NCI-H2227 treated with DMSO at 0.1 percent for 48 hours (cell line): ENCODE measurements at regions not wholly inside any gene's neighbourhood (a gene's known extent, or its start where the extent isn't known, plus 50 kb on each side); places are given as distances from the start of the nearest gene placed in this dataset.

ENCODE experiments used
- DNase-seq: peaks from one replicate; lab custom pipeline; 2025; lab: John Stamatoyannopoulos, UW

DNA sequence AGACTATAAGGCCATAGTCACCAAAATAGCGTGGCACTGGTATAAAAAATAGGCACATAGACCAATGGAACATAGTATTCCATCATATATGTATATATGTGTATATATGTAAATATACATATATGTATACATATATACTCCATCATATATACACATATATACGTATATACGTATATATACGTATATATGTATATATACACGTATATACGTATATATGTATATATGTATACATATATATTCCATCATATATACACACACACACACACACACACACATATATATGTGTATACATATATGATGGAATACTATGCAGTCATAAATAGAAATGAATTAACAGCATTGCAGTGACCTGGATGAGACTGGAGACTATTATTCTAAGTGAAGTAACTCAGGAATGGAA is 204.6 kb downstream of the LTN1 start:
- DNase-seq = no peak

DNA sequence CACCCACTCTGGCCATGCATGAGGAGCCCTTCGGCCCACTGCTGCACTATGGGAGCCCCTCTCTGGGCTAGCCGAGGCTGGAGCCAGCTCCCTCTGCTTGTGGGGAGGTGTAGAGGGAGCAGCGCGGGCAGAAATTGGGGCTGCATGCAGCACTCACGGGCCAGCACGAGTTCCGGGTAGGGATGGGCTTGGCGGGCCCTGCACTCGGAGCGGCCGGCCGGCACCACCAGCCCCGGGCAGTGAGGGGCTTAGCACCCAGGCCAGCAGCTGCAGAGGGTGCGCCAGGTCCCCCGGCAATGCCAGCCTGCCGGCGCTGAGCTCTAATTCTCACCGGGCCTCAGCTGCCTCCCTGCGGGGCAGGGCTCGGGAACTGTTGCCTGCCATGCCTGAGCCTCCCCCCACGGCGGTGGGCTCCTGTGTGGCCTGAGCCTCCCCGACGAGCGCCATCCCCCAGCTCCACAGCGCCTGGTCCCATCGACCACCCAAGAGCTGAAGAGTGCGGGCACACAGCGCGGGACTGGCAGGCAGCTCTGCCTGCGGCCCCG is 209.0 kb downstream of the LTN1 start:
- no peak for DNase-seq

DNA sequence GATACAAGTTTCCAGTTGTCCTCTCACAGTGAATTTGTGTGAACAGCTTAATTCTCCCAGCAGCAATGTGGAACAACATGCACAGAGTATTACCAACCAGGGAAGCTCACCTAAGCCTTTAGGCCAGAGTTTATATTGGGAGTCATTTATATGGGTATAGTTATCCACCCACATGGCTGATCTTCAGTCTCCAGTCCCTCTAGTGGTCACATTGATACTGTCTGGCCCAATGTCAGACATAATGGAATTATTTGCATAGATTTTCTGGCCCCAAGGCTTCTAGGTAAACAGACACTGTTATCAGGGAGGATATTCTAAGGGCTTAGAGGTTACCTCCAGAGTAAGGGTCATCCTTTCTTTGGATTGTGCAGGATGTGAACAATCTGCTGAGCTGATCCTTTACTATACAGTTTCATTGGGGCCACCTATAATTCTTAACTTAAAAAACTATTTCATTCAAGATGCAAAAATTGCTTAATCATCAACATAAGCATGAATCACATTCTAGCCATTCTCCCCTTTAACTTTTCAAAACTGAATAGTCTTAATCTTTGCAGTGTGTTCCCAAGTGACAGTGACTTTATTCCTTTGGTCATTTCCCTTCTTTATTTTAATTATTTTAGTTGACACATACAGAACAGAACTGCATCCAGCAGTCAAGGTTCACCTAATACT is 210.9 kb downstream of the LTN1 start:
- no peak for DNase-seq

DNA sequence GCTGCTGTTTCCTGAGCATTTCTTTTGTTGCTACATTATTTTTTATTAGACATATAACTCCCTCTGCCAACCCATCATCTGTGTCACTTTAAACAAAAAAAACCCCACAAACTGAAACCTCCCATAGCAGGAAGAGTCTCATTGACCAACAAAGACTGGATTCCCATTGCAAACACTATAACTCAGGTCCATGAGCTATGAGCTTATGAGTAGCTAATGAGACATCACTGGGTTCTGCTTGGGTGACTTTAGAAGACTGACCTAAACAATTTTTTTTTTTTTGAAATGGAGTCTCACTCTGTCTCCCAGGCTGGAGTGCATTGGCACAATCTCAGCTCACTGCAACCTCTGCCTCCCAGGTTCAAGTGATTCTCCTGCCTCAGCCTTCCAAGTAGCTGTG is 212.8 kb downstream of the LTN1 start:
- DNase-seq = no peak

DNA sequence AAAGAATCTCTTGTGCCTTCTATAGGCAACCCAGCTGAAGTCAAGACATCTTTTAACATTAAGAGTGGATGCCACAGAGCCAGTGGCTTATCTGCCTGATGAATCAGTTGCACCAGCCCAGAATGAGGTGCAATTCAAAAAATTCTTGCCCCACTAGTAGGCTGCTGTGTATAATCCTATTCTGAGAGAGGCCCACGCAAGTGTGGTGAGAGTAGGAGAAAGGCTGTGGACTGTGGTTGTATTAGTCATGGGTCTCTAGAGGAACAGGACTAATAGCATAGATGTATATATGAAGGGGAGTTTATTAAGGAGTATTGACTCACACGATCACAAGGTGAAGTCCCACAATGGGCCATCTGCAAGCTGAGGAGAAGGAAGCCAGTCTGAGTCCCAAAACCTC is 216.4 kb downstream of the LTN1 start:
- no peak for DNase-seq

DNA sequence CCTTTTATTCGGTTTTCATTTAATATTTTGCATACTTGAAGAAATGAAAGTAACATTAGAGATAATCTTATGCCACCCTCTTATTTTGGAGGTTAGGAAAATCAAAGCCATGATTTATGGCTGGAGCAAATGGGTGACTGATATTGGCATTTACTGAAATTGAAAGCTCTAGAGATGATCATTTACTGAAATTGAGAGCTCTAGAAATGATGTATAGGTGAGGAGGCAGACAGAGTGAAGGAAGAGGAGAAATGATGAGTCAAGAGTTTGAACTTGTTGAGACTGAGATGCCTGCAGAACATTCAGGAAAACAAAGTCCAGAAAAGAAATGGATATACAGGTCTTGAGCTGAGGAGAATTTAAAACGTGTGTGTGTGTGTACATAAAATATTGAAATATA is 217.6 kb downstream of the LTN1 start:
- DNase-seq = no peak

DNA sequence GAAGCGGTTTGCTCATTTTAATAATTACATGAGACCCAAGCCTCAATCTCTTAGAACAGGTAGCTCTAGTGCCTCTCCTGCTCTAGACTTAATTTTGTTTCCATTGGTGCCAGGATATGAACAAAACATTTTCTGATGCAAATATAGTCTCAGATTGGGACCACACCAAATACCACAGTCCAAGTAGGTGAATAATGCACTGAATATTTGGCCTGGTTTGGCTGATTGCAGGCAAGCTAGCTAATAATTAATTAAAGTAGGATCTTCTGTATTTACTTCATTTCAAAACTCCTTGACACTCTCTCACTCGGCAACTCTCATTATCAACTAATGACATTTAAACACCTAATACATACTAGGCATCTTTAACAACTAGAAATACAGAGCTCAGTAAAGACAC is 219.6 kb downstream of the LTN1 start:
- no peak for DNase-seq

DNA sequence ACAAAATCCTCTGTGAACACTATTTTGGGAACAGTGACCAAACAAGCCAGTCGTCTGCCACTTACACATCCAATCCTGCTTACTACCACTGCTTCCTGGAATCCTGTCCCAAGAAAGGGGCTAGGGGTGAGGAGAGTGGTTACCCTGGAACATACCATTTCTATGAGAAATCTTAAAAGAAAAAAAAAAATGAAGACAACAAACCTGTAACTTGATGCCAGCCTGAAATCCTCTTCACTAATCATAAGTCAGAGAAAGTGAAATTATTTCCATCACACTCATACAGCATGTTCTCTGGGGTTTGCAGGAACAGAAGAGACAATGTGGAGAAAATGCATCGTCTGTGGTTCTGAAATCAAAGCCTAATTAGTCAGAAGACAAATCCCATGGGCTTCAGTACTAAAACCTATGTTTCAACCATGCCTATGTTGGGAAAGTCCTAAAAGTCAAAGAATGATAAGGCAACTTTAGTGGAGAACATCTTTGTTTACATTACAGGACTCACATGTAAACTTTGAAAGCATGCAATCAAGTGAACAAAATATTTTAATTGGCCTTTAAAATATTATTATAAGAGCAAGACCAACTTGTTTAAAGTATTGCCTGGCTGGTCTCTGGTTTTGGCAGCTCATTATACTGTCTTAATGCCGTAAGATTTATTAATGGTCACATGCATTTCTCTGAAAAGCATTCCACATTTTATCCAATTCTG is 220.7 kb downstream of the LTN1 start:
- no peak for DNase-seq

DNA sequence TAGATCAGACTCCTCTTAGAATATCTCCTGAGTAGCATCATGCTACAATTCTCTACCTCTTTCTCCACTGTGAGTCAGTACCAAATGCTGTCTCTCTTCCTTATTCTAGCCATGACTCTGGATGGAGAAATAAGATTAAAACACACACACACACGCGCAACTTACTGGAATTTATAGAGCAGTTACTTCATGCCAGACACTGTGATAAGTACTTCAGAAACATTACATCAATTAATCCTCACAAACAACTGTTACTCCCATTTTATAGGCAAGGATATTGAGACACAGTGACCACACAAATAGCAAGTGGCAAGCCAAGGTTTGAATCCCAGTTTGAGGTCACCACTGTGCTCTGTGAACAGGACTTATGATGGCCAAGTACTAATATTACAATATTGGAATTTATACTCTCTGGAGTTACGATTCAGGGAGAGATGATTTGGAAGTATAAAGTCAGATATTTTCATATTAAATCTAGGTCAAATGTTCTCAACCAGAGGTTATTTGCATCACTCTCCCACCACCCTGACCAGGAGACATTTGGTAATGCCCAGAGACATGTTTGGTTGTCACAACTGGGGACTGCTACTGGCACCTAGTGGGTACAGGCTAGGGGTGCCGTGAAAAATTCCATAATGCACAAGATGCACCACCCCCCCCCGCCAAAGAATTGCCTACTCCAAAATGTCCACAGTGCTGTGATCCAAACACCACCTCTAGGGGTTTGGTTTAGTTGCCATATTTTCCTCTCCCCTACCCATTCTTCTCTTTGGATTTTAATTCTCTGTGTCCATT is 221.6 kb downstream of the LTN1 start:
- DNase-seq = no peak

DNA sequence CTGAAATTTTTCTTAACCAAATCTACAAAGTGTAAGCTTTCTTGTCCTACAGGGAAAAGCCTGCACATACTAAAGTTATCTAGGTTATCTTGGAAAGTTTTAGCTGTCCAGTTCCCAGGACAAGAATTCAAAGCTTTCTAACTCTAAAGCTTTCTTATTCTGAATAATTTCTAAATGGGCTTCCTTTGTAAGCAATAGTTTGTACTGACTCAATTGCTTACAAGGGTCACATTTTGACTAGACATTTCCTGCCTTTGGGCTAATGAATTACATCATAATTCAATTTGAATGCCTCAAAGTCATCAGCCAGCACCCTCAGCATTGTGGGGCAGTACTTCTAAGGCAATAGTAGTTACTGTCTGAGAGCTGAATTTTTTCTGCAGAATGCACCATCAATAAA is 223.0 kb downstream of the LTN1 start:
- no peak for DNase-seq

DNA sequence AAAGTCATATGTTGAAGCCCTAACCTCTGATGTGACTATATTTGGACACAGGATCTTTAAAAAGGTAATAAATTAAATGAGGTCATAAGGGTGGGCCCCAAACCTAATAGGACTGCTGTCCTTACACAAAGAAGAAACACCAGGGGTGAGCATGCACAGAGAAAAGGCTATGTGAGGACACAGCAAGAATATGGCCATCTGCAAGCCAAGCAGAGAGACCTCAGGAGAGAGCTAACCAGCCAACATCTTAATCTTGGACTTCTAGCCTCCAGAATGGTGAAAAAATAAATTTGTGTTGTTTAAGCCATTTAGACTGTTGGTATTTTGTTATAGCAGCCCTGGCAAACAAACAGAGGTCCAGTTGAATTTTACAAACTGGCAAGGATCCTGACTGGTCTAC is 223.9 kb downstream of the LTN1 start:
- no peak for DNase-seq

DNA sequence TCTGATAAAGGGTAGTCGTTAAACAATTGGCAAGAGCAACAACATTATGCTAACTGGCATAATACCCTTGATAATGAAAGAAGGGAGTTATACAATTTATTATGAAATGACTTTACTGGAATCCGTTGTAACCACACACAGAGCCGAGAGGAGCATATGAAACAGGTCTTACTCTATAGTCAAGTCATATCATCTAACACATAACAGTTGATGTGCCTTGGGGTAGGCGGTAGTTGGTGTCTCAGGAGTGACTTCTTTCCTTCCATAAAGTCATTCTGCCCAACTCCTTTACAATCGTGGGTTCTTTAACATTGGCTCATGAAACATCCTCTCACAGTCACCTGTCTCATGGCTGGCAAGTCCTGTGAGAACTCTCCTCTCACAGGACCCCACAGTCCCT is 225.2 kb downstream of the LTN1 start:
- DNase-seq = no peak

DNA sequence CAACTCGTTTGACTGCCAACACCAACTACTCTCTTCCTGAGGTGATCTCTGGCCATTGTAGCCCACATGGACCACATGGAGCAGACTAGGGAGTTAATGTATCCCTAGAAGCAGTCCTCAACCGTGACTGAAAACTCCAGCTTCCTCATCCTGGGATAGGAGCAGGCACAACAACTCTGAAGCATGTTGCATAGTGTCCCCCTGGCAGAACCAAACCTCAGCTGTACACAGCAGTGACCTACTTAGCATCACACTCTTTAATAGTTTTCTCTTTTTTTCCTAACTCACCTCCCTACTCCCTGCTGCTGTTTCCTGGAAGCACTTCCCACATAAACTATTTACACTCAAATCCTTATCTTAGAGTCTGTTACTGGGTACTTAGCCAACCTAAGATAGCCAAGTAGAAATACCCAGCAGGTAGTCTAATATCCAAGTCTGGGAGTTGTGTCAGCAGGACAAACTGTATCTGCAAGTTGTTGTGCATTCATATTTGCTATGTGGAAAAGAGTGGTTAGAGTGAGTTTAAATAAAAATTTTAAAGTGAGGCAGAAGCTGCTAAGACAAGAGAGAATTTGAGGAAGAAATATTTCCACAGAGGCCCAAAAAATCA is 228.8 kb downstream of the LTN1 start:
- DNase-seq = no peak

DNA sequence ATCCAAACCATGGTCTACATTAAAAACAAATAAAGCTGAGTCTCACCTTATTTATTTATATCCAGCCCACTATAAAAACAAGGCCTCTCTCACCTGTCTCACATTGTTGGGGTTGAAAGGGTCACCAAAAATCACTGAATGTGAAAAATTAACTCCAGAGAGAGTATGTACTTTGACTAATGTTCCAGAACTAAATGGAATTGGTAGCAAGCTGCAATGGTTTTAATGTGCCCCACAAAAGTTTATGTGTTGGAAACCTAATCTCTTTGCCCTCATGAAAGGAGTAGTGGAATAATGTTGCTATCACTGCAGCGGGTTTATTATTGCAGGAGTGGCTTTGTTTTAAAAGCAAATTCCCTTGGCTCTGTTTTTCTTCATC is 230.3 kb downstream of the LTN1 start:
- DNase-seq = no peak

DNA sequence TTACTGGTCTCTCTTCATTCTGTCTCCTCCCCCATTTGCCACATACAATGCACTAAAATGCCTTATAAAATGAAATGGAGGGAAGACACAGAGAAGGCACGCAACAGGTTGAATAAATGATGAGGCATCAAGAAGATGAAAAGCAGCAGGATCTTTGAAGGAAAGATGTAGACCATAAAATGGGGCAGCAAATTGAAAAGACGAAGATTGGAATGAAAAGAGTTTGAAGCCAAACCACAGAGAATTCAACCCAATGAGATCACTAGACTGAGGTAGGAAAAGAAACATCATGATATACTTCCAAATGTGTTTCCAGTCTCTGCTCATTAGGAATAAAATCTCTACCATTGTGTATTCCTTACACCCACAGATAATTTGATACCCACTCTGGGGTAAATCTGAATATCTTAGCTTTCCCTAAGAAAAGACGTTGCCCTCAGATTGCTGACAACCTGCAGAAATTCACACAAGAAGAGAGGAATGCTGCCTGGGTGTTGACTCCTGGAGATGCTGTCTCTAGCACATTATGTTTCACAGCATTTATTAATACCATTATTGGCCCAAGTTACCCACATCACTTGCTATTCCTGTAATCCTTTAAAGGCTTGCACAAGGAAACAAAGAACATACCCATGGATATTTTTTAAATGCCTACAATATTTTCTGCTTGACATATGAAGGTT is 230.9 kb downstream of the LTN1 start:
- no peak for DNase-seq

DNA sequence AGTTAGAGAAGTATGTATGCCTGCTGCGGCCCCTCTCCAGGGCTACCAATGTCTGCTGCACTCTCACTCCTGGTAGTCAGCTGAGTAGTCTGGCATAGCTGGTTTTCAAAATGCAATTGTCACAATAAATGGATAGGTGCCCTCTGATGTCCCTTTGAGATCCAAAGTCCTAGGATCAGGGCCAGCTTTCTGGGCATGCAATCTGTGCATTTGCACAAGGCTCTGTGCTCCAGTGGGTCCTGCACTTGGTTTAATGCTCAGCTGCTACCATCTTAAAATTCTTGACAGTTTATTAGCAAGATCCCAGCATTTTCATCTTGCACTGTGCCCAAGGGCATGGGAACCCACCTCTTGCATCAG is 233.8 kb downstream of the LTN1 start:
- no peak for DNase-seq

DNA sequence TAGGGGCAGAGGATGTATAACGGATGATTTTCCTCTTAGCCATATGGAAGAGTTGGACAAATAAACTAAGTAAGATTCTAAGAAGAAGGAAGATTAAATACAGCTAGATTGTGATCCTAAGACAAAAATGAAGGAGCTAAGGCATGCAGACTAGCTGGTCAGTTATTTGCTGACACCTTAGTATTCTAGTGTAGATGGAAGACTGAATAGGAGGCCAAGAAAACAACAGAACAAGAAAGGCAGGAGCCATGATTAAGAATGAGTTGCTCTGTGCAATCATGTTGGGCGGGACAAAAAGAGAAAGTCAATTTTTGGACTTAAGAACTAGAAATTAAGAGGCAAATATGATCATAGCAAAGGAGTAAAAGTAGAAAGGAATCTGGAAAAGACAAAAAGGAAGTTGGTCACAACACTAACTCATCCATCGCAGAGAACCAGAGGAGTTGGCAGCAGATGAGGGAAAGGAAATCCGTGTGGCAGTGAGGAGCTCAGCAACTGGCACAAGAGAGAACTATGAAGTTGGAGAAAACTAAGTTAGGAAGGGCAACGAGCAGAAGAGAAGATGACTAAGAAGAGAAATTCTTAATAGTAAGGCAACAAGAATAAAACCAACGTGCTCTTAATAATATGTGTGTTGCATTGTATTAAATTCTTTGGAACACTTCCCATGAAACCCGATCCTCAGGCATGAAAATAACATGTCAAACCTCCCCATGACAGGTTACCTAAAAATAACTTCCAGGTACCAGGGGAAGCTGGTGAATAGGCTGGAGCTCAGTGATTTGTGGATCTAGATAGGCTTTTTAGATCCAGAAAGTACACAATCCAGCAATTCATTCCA is 234.4 kb downstream of the LTN1 start:
- DNase-seq = no peak

DNA sequence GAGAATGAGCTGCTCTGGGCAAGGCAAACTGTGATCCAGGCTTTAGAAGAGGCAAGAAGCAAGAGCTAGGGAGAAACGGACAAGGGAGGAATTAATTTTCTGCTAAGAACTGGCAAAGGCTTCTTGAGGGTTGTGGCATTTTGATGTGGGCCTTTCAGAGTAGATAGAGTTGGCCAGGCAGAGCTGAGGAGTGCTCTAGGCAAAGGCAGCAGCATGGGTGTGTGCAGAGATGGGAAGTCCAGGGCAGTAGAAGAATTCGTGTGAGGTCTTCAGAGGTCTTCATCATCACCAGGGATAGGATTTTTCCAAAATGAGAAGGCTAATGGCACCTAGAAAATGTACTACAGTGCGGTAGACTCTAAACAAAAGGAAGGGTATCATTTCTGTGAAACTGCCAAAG is 237.8 kb downstream of the LTN1 start:
- no peak for DNase-seq

DNA sequence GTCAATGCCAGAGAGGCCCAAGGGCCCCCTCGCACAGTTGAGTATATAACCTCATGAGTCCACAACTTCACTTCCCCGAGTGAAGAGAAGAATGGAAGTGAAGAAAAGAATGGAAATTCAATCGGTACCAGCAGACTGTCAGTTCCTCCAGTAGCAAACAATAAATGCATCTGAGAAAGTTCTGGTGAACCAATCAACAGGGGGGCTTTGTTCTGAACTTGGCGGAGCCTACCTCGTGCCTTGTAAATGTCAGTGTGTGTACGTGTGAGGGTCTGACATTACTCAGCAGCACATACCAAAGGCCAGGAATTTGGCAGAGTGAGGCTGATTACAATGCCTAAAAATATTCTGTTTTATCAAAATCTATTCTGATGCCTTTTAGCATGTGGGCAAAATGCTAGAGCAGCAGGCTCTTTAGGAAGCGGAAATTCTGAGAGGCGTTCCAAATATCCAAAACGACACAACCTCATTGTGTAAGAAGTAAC is 238.5 kb downstream of the LTN1 start:
- no peak for DNase-seq

DNA sequence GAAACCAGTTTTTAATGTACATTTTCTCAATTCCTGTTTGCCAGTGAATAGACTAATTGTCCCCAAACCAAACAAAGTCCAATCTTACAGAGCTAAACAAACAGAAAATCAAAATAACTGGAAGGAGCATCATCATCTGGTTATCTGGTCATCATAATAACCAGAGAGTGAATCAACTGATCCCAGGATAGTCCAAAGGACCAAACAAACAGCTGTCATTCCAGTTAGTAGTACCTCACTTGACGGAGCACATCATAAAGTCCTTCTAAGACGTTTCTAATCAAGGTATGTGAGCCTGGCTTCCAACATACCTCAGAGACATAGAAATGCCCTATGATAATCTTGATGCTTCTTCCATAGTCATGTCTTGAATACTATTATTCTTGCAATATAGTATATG is 240.5 kb downstream of the LTN1 start:
- DNase-seq = no peak

DNA sequence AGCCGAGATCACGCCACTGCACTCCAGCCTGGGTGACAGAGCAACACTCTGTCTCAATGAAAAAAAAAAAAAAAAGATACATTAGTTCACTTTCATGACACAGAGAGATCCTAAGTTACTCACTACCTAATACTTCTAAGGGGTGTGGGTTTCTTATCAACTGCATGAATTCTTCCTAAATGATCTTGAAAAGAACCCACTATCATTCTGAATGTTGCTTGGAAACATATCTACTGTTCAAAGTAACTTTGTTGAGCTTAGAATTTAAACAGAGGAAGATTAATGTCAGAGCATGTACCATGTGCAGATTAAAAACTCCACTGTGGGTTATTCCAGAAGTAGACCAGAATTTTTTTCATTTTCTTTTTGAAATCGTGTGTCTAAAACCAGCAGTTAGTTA is 241.5 kb downstream of the LTN1 start:
- DNase-seq = no peak
